ENCODE measurements at regions not wholly inside any gene's neighbourhood (a gene's known extent, or its start where the extent isn't known, plus 50 kb on each side); places are given as distances from the start of the nearest gene placed in this dataset.
A peak's percentile ranks its signal among the peaks of the same experiment; 100 is the strongest.

DNA sequence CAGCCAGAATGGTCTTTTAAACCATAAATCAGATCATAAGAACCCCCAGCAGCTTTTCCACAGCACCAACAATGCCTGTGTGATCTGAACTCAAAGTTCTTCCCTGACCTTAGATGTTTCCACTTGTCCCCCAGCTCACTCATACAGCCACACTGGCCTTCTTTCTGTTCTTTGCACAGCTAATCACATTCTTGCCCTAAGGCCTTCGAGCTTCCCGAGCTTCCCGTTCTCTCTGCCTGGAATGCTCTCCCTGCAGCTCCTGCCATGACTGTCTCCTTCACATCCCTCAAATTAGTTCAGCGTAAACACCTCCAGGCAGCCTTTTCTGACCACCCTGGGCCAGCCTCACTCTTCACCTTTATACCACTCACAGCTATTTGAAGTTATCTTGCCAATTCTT lies 166.8 kb upstream of the NFE2L3 start:
- H3K4me3 ChIP-seq (ENCODE audit: low read depth, low read length) = no peak overlapping the region
- TF ChIP-seq, protein P1, sequence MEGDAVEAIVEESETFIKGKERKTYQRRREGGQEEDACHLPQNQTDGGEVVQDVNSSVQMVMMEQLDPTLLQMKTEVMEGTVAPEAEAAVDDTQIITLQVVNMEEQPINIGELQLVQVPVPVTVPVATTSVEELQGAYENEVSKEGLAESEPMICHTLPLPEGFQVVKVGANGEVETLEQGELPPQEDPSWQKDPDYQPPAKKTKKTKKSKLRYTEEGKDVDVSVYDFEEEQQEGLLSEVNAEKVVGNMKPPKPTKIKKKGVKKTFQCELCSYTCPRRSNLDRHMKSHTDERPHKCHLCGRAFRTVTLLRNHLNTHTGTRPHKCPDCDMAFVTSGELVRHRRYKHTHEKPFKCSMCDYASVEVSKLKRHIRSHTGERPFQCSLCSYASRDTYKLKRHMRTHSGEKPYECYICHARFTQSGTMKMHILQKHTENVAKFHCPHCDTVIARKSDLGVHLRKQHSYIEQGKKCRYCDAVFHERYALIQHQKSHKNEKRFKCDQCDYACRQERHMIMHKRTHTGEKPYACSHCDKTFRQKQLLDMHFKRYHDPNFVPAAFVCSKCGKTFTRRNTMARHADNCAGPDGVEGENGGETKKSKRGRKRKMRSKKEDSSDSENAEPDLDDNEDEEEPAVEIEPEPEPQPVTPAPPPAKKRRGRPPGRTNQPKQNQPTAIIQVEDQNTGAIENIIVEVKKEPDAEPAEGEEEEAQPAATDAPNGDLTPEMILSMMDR (IDR thresholded peaks at IDR 0.05; ENCODE audit: insufficient read depth, low read length, poor library complexity, severe bottlenecking) = no peak
- DNase-seq (ENCODE audit: low read depth) = no peak
- no peaks in the 10 kb centered on the region for H3K36me3 ChIP-seq (ENCODE audit: control insufficient read depth, insufficient read depth, low read length)
- H3K27me3 ChIP-seq (ENCODE audit: control insufficient read depth, insufficient read depth, low read length) = peaks cover 2% of the 10 kb centered on the region

DNA sequence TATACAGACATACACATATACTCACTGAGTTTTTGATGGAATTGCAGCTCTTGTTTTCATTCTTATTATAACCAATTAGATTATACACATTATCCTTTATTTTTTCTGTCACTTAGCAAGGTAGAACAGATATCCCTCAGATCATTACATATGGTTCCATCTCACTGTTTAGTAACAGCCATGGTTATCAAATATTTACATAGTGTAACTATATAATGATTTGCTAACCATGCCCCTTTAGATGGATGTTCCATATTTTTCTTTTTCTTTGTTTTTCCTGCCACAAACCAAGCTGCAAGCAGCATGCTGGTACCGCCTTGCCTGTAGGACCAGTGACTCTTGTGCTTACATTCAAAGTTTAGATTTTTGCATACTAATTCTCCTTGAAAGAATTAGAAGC lies 163.4 kb upstream of the NFE2L3 start:
- TF ChIP-seq, protein P1 (IDR thresholded peaks at IDR 0.05; ENCODE audit: insufficient read depth, low read length, poor library complexity, severe bottlenecking) = no peak
- Histone ChIP-seq H3K27me3 (ENCODE audit: control insufficient read depth, insufficient read depth, low read length) (no peaks in the 10 kb centered on the region), H3K4me3 (ENCODE audit: low read depth, low read length) (no peak overlapping the region), H3K36me3 (ENCODE audit: control insufficient read depth, insufficient read depth, low read length) (no peaks in the 10 kb centered on the region)
- no peak for DNase-seq (ENCODE audit: low read depth)

DNA sequence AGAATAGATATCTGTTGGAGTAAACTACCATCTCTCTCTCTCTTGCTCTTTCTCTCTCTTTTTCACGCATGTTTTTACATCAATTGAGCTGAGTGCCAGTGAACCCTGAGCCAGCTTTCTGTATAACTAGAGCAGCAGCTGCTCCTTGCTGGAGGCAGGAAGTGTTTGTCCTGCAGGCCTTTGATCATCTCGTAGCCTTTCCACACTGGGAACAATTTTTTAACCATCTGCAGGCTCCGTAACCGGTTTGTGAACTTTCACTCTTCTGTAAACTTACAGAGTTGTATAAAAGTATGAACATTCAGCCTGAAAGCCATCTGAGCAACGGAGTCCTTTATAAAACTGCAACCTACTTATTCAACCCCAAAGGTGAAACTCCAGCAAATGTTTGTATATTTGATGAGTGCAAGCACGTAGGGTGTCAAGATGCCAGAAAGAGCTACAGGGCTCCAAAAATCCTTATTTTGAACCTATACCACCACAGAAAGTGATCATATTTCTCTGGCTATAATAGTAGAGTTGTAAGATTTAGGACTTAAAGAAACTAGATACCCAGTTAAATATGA lies 162.8 kb upstream of the NFE2L3 start:
- no peaks in the 10 kb centered on the region for H3K27me3 ChIP-seq (ENCODE audit: control insufficient read depth, insufficient read depth, low read length)
- TF ChIP-seq, protein P1 (IDR thresholded peaks at IDR 0.05; ENCODE audit: insufficient read depth, low read length, poor library complexity, severe bottlenecking) = no peak
- DNase-seq (ENCODE audit: low read depth) = no peak
- H3K36me3 ChIP-seq (ENCODE audit: control insufficient read depth, insufficient read depth, low read length) = no peaks in the 10 kb centered on the region
- no peak overlapping the region for H3K4me3 ChIP-seq (ENCODE audit: low read depth, low read length)

DNA sequence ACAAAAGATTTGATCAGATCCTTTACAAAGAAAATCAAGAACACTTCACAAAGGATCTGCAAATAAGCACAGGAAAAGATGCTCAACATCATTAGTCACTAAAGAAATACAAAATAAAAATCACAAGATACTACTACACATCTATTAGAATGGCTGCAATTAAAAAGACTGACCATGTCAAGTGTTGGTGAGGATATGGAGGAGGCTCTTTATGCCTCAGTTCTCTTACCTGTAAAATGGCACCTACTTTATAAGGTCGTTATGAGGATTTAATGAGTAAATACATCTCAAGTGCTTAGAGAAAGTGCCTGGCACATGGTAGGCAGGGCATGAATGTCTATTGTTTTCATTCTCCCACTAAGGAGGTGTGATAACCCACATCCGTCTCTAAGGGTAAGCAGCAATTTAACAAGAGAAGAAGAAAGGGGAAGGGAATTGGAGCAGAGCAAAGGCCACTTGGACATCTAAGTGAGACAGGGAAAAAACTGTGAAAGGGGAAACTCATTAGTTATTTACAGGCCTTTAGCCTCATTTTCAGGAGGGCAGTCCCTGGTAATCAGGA lies 157.5 kb upstream of the NFE2L3 start:
- H3K27me3 ChIP-seq (ENCODE audit: control insufficient read depth, insufficient read depth, low read length) = no peaks in the 10 kb centered on the region
- DNase-seq (ENCODE audit: low read depth) = no peak
- H3K4me3 ChIP-seq (ENCODE audit: low read depth, low read length) = no peak overlapping the region
- TF ChIP-seq, protein P1 (IDR thresholded peaks at IDR 0.05; ENCODE audit: insufficient read depth, low read length, poor library complexity, severe bottlenecking) = no peak
- no peaks in the 10 kb centered on the region for H3K36me3 ChIP-seq (ENCODE audit: control insufficient read depth, insufficient read depth, low read length)

DNA sequence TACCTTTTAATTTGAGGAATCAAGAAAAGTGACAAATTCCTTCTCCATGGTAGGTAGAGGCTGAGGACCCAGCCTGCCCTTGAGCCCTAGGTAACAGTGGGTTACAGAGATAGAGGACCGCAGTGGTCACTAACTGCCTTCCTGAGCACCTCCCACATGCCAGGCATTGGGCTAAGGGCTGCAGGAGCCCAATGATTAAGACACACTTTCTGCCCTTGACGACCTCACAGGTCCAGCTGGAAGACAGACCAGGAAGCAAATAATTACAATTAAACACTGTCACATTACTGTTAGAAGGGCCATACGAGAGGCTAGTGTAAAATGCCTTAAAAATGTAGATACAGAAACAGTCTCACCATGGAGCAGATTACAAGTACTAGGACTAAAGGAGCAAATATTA lies 156.8 kb upstream of the NFE2L3 start:
- no peak for DNase-seq (ENCODE audit: low read depth)
- H3K36me3 ChIP-seq (ENCODE audit: control insufficient read depth, insufficient read depth, low read length) = no peaks in the 10 kb centered on the region
- TF ChIP-seq, protein P1 (IDR thresholded peaks at IDR 0.05; ENCODE audit: insufficient read depth, low read length, poor library complexity, severe bottlenecking) = no peak
- no peak overlapping the region for H3K4me3 ChIP-seq (ENCODE audit: low read depth, low read length)
- H3K27me3 ChIP-seq (ENCODE audit: control insufficient read depth, insufficient read depth, low read length) = no peaks in the 10 kb centered on the region

DNA sequence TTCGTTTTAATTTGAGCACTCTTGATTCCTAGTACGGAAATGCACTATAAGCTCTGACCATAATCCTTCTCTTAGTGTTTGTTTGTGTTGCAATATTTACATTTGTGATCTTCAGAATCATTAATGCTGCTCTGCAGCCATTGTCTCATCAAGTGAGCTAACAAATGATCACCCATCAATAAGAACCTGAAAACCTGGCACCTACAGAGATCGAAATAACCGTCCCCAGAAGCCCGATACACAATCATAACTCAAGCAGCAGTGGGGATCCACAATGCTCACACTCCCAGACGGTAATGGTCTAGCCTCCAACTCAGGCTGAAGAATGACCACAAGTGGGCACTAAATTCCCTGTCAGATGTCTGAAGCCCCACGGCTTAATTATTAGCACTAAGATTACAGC lies 156.0 kb upstream of the NFE2L3 start:
- no peak for DNase-seq (ENCODE audit: low read depth)
- no peaks in the 10 kb centered on the region for H3K27me3 ChIP-seq (ENCODE audit: control insufficient read depth, insufficient read depth, low read length)
- TF ChIP-seq, protein P1 (IDR thresholded peaks at IDR 0.05; ENCODE audit: insufficient read depth, low read length, poor library complexity, severe bottlenecking) = peak; percentile 8
- no peak overlapping the region for H3K4me3 ChIP-seq (ENCODE audit: low read depth, low read length)
- no peaks in the 10 kb centered on the region for H3K36me3 ChIP-seq (ENCODE audit: control insufficient read depth, insufficient read depth, low read length)
